ENCODE measurements at regions not wholly inside any gene's neighbourhood (a gene's known extent, or its start where the extent isn't known, plus 50 kb on each side); places are given as distances from the start of the nearest gene placed in this dataset.

DNA sequence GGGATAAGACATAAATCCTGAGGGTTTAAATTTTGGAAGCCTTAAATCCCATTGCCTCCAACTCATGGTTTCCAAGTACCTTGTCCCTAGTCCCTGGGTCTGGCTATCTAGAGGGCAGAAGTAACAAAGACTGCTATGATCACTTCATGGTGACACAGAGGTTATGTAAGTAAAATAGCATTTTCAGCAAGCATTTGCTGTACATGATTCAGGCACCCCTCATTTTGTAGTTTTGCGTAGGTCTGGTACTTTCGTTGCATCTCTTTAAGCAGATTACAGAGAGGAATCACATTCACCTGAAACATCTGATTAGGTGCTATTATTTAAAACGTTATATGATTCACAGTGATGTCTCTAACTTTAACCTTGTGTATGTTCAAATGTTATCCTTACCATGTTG lies 480.1 kb downstream of the XIRP2 start:
- DNase-seq: no peak
- H3K4me3 ChIP-seq: no peak overlapping the region
- H3K27ac ChIP-seq (replicated peaks): no peak overlapping the region
- H3K9me3 ChIP-seq (replicated peaks): no peaks in the 10 kb centered on the region
- H3K36me3 ChIP-seq: no peaks in the 10 kb centered on the region
- intact Hi-C loops (cut with micrococcal nuclease): no loop called here
- no peaks in the 10 kb centered on the region for H3K4me1 ChIP-seq
- TF ChIP-seq, protein P1, sequence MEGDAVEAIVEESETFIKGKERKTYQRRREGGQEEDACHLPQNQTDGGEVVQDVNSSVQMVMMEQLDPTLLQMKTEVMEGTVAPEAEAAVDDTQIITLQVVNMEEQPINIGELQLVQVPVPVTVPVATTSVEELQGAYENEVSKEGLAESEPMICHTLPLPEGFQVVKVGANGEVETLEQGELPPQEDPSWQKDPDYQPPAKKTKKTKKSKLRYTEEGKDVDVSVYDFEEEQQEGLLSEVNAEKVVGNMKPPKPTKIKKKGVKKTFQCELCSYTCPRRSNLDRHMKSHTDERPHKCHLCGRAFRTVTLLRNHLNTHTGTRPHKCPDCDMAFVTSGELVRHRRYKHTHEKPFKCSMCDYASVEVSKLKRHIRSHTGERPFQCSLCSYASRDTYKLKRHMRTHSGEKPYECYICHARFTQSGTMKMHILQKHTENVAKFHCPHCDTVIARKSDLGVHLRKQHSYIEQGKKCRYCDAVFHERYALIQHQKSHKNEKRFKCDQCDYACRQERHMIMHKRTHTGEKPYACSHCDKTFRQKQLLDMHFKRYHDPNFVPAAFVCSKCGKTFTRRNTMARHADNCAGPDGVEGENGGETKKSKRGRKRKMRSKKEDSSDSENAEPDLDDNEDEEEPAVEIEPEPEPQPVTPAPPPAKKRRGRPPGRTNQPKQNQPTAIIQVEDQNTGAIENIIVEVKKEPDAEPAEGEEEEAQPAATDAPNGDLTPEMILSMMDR (IDR thresholded peaks at IDR 0.05; ENCODE audit: borderline replicate concordance): no peak
- no peaks in the 10 kb centered on the region for H3K27me3 ChIP-seq (ENCODE audit: low read depth)

DNA sequence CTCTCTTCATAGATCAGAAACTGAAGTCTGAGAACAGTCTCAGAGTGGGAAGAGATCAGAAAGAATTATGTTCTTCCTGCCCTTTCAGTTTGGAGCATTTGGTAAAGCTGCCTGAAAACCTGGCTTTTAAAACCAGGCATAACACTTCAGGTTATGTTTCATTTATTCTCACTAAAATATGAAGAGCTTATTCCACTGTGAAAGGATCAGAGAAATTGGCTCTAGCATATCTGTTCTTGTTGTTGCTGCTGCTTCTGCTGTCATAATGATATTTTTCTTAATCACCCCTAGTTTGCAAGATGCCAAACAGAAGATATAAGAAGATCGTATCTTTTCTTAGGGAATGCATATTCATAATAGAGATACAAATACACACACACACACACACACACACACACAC lies 476.9 kb downstream of the XIRP2 start:
- TF ChIP-seq, protein P1 (IDR thresholded peaks at IDR 0.05; ENCODE audit: borderline replicate concordance): no peak
- intact Hi-C loops (cut with micrococcal nuclease): no loop called here
- H3K36me3 ChIP-seq: no peaks in the 10 kb centered on the region
- no peaks in the 10 kb centered on the region for H3K9me3 ChIP-seq (replicated peaks)
- no peak for DNase-seq
- H3K27me3 ChIP-seq (ENCODE audit: low read depth): no peaks in the 10 kb centered on the region
- H3K4me1 ChIP-seq: no peaks in the 10 kb centered on the region
- no peak overlapping the region for H3K27ac ChIP-seq (replicated peaks)
- no peak overlapping the region for H3K4me3 ChIP-seq

DNA sequence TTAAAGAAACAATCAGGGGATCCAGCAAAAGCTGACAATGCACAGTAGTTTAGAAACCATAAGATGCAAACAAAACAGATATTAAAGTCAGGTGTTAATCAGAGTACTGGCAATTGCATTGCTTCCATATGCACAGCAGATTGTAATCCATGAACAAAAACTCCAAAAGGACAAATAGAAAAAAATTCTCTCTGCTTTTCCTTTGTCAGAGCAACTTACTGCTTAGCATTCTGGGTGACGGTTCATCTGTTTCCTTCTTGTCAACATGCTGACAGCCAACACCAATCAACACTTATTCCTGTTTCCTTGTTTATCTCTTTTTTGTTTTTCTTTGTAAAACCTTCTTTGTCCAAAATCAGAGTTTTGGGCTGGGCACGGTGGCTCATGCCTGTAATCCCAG lies 473.1 kb downstream of the XIRP2 start:
- intact Hi-C loops (cut with micrococcal nuclease): no loop called here
- Histone ChIP-seq H3K27me3 (ENCODE audit: low read depth) (no peaks in the 10 kb centered on the region), H3K4me1 (no peaks in the 10 kb centered on the region), H3K27ac (replicated peaks) (no peak overlapping the region), H3K9me3 (replicated peaks) (peaks cover 3% of the 10 kb centered on the region), H3K36me3 (no peaks in the 10 kb centered on the region), H3K4me3 (no peak overlapping the region)
- TF ChIP-seq, protein P1 (IDR thresholded peaks at IDR 0.05; ENCODE audit: borderline replicate concordance): no peak
- no peak for DNase-seq

DNA sequence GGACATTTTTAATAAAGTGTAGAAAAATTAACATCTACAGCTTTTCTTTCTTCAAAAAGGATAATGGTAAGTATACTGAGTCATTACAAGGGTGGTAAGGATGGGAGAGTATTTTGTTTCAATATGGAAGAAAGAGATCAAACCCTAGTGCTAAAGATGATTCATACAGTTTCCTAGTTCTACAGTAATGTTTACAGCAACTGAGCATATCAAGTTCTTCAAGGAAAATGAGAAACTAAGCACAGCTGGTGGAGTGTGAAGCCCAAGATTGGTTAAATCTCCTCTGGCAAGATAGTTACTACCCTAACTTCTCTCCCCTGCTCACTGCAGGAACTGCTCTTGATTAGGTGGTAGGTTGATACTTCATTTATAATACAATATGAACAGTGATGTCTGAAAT lies 467.5 kb downstream of the XIRP2 start:
- DNase-seq: no peak
- TF ChIP-seq, protein P1 (IDR thresholded peaks at IDR 0.05; ENCODE audit: borderline replicate concordance): no peak
- no peak overlapping the region for H3K4me3 ChIP-seq
- peaks cover 3% of the 10 kb centered on the region for H3K9me3 ChIP-seq (replicated peaks)
- intact Hi-C loops (cut with micrococcal nuclease): no loop called here
- no peaks in the 10 kb centered on the region for H3K4me1 ChIP-seq
- no peak overlapping the region for H3K27ac ChIP-seq (replicated peaks)
- H3K27me3 ChIP-seq (ENCODE audit: low read depth): no peaks in the 10 kb centered on the region
- H3K36me3 ChIP-seq: no peaks in the 10 kb centered on the region

DNA sequence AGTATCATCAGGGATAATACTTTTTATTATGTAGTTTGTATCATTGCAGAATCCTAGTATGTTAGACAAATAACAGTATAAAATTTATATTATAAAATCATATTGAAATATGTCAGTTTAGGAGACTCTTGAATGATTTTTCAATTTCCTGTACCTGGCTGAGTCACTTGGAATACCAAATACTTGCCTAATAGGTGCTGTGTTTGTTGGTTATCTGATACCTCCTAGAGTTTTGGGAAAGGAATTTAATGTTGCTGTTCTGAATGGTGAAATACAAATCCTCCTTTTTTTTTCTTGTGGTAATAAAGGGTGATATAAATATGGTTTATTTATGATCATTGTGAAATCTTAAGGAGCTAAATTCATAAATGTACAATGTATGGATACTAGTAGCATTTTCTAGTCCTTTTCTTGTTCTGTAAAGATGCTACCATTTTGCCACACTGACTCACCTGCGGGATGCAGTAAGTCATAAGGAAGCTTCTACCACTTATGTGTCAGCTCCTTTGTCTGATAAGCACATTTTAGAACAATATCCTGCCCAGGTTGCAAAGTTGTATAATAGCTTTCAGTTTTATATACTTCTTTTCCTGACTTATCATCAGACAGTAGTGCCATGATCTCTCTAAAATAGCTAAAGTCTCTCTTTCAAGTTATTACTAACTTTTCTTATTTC lies 465.5 kb downstream of the XIRP2 start:
- intact Hi-C loops (cut with micrococcal nuclease): no loop called here
- DNase-seq: no peak
- Histone ChIP-seq H3K4me3 (no peak overlapping the region), H3K4me1 (no peaks in the 10 kb centered on the region), H3K27me3 (ENCODE audit: low read depth) (no peaks in the 10 kb centered on the region), H3K36me3 (no peaks in the 10 kb centered on the region), H3K27ac (replicated peaks) (no peak overlapping the region), H3K9me3 (replicated peaks) (no peaks in the 10 kb centered on the region)
- TF ChIP-seq, protein P1 (IDR thresholded peaks at IDR 0.05; ENCODE audit: borderline replicate concordance): no peak

Measured in left ventricle myocardium inferior (tissue), 1 donor.